ENCODE measurements at regions not wholly inside any gene's neighbourhood (a gene's known extent, or its start where the extent isn't known, plus 50 kb on each side); places are given as distances from the start of the nearest gene placed in this dataset.

- Histone ChIP-seq H3K9me3 (ENCODE audit: control insufficient read depth in 2 of 2, insufficient read depth in 1 of 2, low read length in 1 of 2) (no peaks in the 10 kb centered on the region), H3K27ac (ENCODE audit: low read depth in 1 of 2, low read length in 1 of 2) (no peak overlapping the region), H3K4me3 (ENCODE audit: low read length in 2 of 2) (no peak overlapping the region), H3K27me3 (ENCODE audit: control insufficient read depth in 2 of 2, insufficient read depth in 1 of 2, low read length in 1 of 2) (no peaks in the 10 kb centered on the region), H3K36me3 (ENCODE audit: control insufficient read depth in 2 of 2, insufficient read depth in 2 of 2, low read length in 1 of 2) (no peaks in the 10 kb centered on the region), H3K4me1 (ENCODE audit: control insufficient read depth in 2 of 2, insufficient read depth in 2 of 2, low read length in 2 of 2) (peaks cover 0 to 3% of the 10 kb centered on the region in 2 donors)
- peak in 1 of 9 donors; percentile 16 for DNase-seq (ENCODE audit: low read depth in 6 of 9, low spot score in 9 of 9)
- WGBS: 26% methylated on average over 9 of the region's 9 CpGs
Observed at GRCh38 chr2:7984693-7985353, 697.0 kb upstream of the ID2 start.

- 97% methylated on average over 3 of the region's 3 CpGs for WGBS
- no peaks in the 10 kb centered on the region for H3K27me3 ChIP-seq (ENCODE audit: control insufficient read depth in 2 of 2, insufficient read depth in 1 of 2, low read length in 1 of 2)
- no peak for DNase-seq (ENCODE audit: low read depth in 6 of 9, low spot score in 9 of 9)
Observed at GRCh38 chr2:7986431-7986830, 695.4 kb upstream of the ID2 start.

GRCh38 chr2:7987992-7988391 is 693.9 kb upstream of the ID2 start:
- no peak for DNase-seq (ENCODE audit: low read depth in 6 of 9, low spot score in 9 of 9)
- Histone ChIP-seq H3K27ac (ENCODE audit: low read depth in 1 of 2, low read length in 1 of 2) (no peak overlapping the region), H3K27me3 (ENCODE audit: control insufficient read depth in 2 of 2, insufficient read depth in 1 of 2, low read length in 1 of 2) (no peaks in the 10 kb centered on the region), H3K4me3 (ENCODE audit: low read length in 2 of 2) (no peak overlapping the region), H3K4me1 (ENCODE audit: control insufficient read depth in 2 of 2, insufficient read depth in 2 of 2, low read length in 2 of 2) (peaks cover 0 to 3% of the 10 kb centered on the region in 2 donors), H3K36me3 (ENCODE audit: control insufficient read depth in 2 of 2, insufficient read depth in 2 of 2, low read length in 1 of 2) (no peaks in the 10 kb centered on the region), H3K9me3 (ENCODE audit: control insufficient read depth in 2 of 2, insufficient read depth in 1 of 2, low read length in 1 of 2) (no peaks in the 10 kb centered on the region)

More at GRCh38 chr2:7986431-7986830, 695.4 kb upstream of the ID2 start:
- H3K27ac ChIP-seq (ENCODE audit: low read depth in 1 of 2, low read length in 1 of 2): no peak overlapping the region
- peaks cover 0 to 3% of the 10 kb centered on the region in 2 donors for H3K4me1 ChIP-seq (ENCODE audit: control insufficient read depth in 2 of 2, insufficient read depth in 2 of 2, low read length in 2 of 2)
- H3K9me3 ChIP-seq (ENCODE audit: control insufficient read depth in 2 of 2, insufficient read depth in 1 of 2, low read length in 1 of 2): no peaks in the 10 kb centered on the region
- H3K4me3 ChIP-seq (ENCODE audit: low read length in 2 of 2): no peak overlapping the region
- H3K36me3 ChIP-seq (ENCODE audit: control insufficient read depth in 2 of 2, insufficient read depth in 2 of 2, low read length in 1 of 2): no peaks in the 10 kb centered on the region

- Histone ChIP-seq H3K4me3 (ENCODE audit: low read length in 2 of 2) (no peak overlapping the region), H3K27me3 (ENCODE audit: control insufficient read depth in 2 of 2, insufficient read depth in 1 of 2, low read length in 1 of 2) (no peaks in the 10 kb centered on the region), H3K9me3 (ENCODE audit: control insufficient read depth in 2 of 2, insufficient read depth in 1 of 2, low read length in 1 of 2) (no peaks in the 10 kb centered on the region), H3K27ac (ENCODE audit: low read depth in 1 of 2, low read length in 1 of 2) (no peak overlapping the region), H3K36me3 (ENCODE audit: control insufficient read depth in 2 of 2, insufficient read depth in 2 of 2, low read length in 1 of 2) (no peaks in the 10 kb centered on the region), H3K4me1 (ENCODE audit: control insufficient read depth in 2 of 2, insufficient read depth in 2 of 2, low read length in 2 of 2) (peaks cover 0 to 3% of the 10 kb centered on the region in 2 donors)
- WGBS: 97% methylated on average over 1 of the region's 1 CpG
- DNase-seq (ENCODE audit: low read depth in 6 of 9, low spot score in 9 of 9): no peak
Observed at GRCh38 chr2:7988440-7988839, 693.4 kb upstream of the ID2 start.

GRCh38 chr2:7989823-7990222 is 692.0 kb upstream of the ID2 start:
- Histone ChIP-seq H3K9me3 (ENCODE audit: control insufficient read depth in 2 of 2, insufficient read depth in 1 of 2, low read length in 1 of 2) (no peaks in the 10 kb centered on the region), H3K27ac (ENCODE audit: low read depth in 1 of 2, low read length in 1 of 2) (no peak overlapping the region), H3K4me3 (ENCODE audit: low read length in 2 of 2) (no peak overlapping the region), H3K36me3 (ENCODE audit: control insufficient read depth in 2 of 2, insufficient read depth in 2 of 2, low read length in 1 of 2) (no peaks in the 10 kb centered on the region), H3K4me1 (ENCODE audit: control insufficient read depth in 2 of 2, insufficient read depth in 2 of 2, low read length in 2 of 2) (peaks cover 0 to 3% of the 10 kb centered on the region in 2 donors), H3K27me3 (ENCODE audit: control insufficient read depth in 2 of 2, insufficient read depth in 1 of 2, low read length in 1 of 2) (no peaks in the 10 kb centered on the region)
- no peak for DNase-seq (ENCODE audit: low read depth in 6 of 9, low spot score in 9 of 9)
- 97% methylated on average over 5 of the region's 5 CpGs for WGBS

GRCh38 chr2:7992612-7993602 is 688.9 kb upstream of the ID2 start:
- Histone ChIP-seq H3K36me3 (ENCODE audit: control insufficient read depth in 2 of 2, insufficient read depth in 2 of 2, low read length in 1 of 2) (no peaks in the 10 kb centered on the region), H3K4me1 (ENCODE audit: control insufficient read depth in 2 of 2, insufficient read depth in 2 of 2, low read length in 2 of 2) (no peaks in the 10 kb centered on the region), H3K27ac (ENCODE audit: low read depth in 1 of 2, low read length in 1 of 2) (no peak overlapping the region), H3K27me3 (ENCODE audit: control insufficient read depth in 2 of 2, insufficient read depth in 1 of 2, low read length in 1 of 2) (no peaks in the 10 kb centered on the region), H3K4me3 (ENCODE audit: low read length in 2 of 2) (no peak overlapping the region), H3K9me3 (ENCODE audit: control insufficient read depth in 2 of 2, insufficient read depth in 1 of 2, low read length in 1 of 2) (no peaks in the 10 kb centered on the region)
- WGBS: 84% methylated on average over 5 of the region's 5 CpGs
- DNase-seq (ENCODE audit: low read depth in 6 of 9, low spot score in 9 of 9): no peak

- Histone ChIP-seq H3K27ac (ENCODE audit: low read depth in 1 of 2, low read length in 1 of 2) (no peak overlapping the region), H3K4me1 (ENCODE audit: control insufficient read depth in 2 of 2, insufficient read depth in 2 of 2, low read length in 2 of 2) (no peaks in the 10 kb centered on the region), H3K9me3 (ENCODE audit: control insufficient read depth in 2 of 2, insufficient read depth in 1 of 2, low read length in 1 of 2) (no peaks in the 10 kb centered on the region), H3K27me3 (ENCODE audit: control insufficient read depth in 2 of 2, insufficient read depth in 1 of 2, low read length in 1 of 2) (no peaks in the 10 kb centered on the region), H3K4me3 (ENCODE audit: low read length in 2 of 2) (no peak overlapping the region), H3K36me3 (ENCODE audit: control insufficient read depth in 2 of 2, insufficient read depth in 2 of 2, low read length in 1 of 2) (no peaks in the 10 kb centered on the region)
- WGBS: 33% methylated on average over 6 of the region's 6 CpGs
- DNase-seq (ENCODE audit: low read depth in 6 of 9, low spot score in 9 of 9): no peak
Observed at GRCh38 chr2:7994397-7994951, 687.4 kb upstream of the ID2 start.

- Histone ChIP-seq H3K4me1 (ENCODE audit: control insufficient read depth in 2 of 2, insufficient read depth in 2 of 2, low read length in 2 of 2) (no peaks in the 10 kb centered on the region), H3K27me3 (ENCODE audit: control insufficient read depth in 2 of 2, insufficient read depth in 1 of 2, low read length in 1 of 2) (no peaks in the 10 kb centered on the region), H3K9me3 (ENCODE audit: control insufficient read depth in 2 of 2, insufficient read depth in 1 of 2, low read length in 1 of 2) (no peaks in the 10 kb centered on the region), H3K4me3 (ENCODE audit: low read length in 2 of 2) (no peak overlapping the region), H3K36me3 (ENCODE audit: control insufficient read depth in 2 of 2, insufficient read depth in 2 of 2, low read length in 1 of 2) (no peaks in the 10 kb centered on the region), H3K27ac (ENCODE audit: low read depth in 1 of 2, low read length in 1 of 2) (no peak overlapping the region)
- DNase-seq (ENCODE audit: low read depth in 6 of 9, low spot score in 9 of 9): no peak
- 55% methylated on average over 2 of the region's 2 CpGs for WGBS
Observed at GRCh38 chr2:7997279-7997678, 684.6 kb upstream of the ID2 start.
